PC-9 (cell line): ENCODE measurements at regions not wholly inside any gene's neighbourhood (a gene's known extent, or its start where the extent isn't known, plus 50 kb on each side); places are given as distances from the start of the nearest gene placed in this dataset.

Experiments
- BruUV-seq: library from RNA; stranded (reverse); fragments of 400-500 nt; replicated peaks from 2 replicates; lab custom pipeline; 2021; lab: Mats Ljungman, UMichigan
- CTCF ChIA-PET: fragments of 300-600 bp; sonication (Branson Sonifier 250); formaldehyde crosslinking; loops from one replicate; lab custom pipeline; 2022; ENCODE audit warnings: antibody characterized with exemption; lab: Charles Lee
- POLR2A ChIA-PET: fragments of 300-600 bp; sonication (Branson Sonifier 250); formaldehyde crosslinking; loops from one replicate; lab custom pipeline; 2022; ENCODE audit warnings: antibody characterized with exemption; ENCODE audit not compliant: unreplicated experiment; lab: Charles Lee
- DNase-seq, 2 experiments: peaks; one replicate each; pipeline versions ENCODE4 v3.0.0 to v3.0.0-alpha.2; 2015 to 2022; ENCODE audit warnings: mixed read lengths in 1 of 2
- H2AFZ ChIP-seq: fragments of 200-600 bp; sonication (generic); 2 replicates; pipeline ENCODE4 v1.8.1; 2017; ENCODE audit warnings: antibody characterized with exemption
- H3F3A ChIP-seq: fragments of 200-600 bp; sonication (generic); 2 replicates; pipeline ENCODE4 v1.8.1; 2017; ENCODE audit warnings: antibody characterized with exemption, mild to moderate bottlenecking, low read depth; ENCODE audit not compliant: insufficient read depth
- H3K27ac ChIP-seq: fragments of 200-600 bp; sonication (generic); 2 replicates; pipeline ENCODE4 v1.6.1; 2016; ENCODE audit warnings: mixed run types
- H3K27me3 ChIP-seq: fragments of 200-600 bp; sonication (generic); 2 replicates; pipeline ENCODE4 v1.6.1; 2016; ENCODE audit warnings: low read depth, mixed run types; ENCODE audit not compliant: insufficient read depth
- H3K36me3 ChIP-seq: fragments of 200-600 bp; sonication (generic); 2 replicates; pipeline ENCODE4 v1.6.1; 2016; ENCODE audit warnings: low read depth, mixed run types
- H3K4me1 ChIP-seq: fragments of 200-600 bp; sonication (generic); replicated peaks from 2 replicates; pipeline ENCODE4 v1.6.1; 2016; ENCODE audit warnings: mixed run types; ENCODE audit not compliant: insufficient read depth
- H3K4me2 ChIP-seq: fragments of 200-600 bp; sonication (generic); 2 replicates; pipeline ENCODE4 v1.6.1; 2017; ENCODE audit warnings: mixed run types
- H3K4me3 ChIP-seq: fragments of 200-600 bp; sonication (generic); 2 replicates; pipeline ENCODE4 v1.6.1; 2016; ENCODE audit warnings: mixed run types
- H3K79me2 ChIP-seq: fragments of 200-600 bp; sonication (generic); 2 replicates; pipeline ENCODE4 v1.6.1; 2017; ENCODE audit warnings: low read depth, mixed run types
- H3K9me2 ChIP-seq: fragments of 200-600 bp; sonication (generic); 2 replicates; pipeline ENCODE4 v1.8.1; 2017; ENCODE audit warnings: mild to moderate bottlenecking; ENCODE audit not compliant: insufficient read depth
- H3K9me3 ChIP-seq: fragments of 200-600 bp; sonication (generic); 2 replicates; pipeline ENCODE4 v1.8.1; 2016; ENCODE audit warnings: low read depth; ENCODE audit not compliant: insufficient read depth
- H4K20me1 ChIP-seq: fragments of 200-600 bp; sonication (generic); 2 replicates; pipeline ENCODE4 v1.8.1; 2017; ENCODE audit not compliant: insufficient read depth
- EZH2 ChIP-seq: fragments of 200-600 bp; sonication (generic); IDR thresholded peaks from 2 replicates; pipeline ENCODE4 v1.8.0; 2017; ENCODE audit warnings: antibody characterized with exemption, low read depth
- intact Hi-C: fragments of 100-400 bp; cut with micrococcal nuclease; formaldehyde crosslinking; loops from one replicate; pipeline ENCODE4 v1.10.0; 2022; ENCODE audit not compliant: unreplicated experiment
- TF ChIP-seq, protein P1 (sequence below): fragments of 200-600 bp; sonication (generic); conservative IDR thresholded peaks from 2 replicates; pipeline ENCODE4 v1.6.1; 2017; ENCODE audit warnings: mixed run types, antibody characterized with exemption, mild to moderate bottlenecking, moderate library complexity

DNA sequence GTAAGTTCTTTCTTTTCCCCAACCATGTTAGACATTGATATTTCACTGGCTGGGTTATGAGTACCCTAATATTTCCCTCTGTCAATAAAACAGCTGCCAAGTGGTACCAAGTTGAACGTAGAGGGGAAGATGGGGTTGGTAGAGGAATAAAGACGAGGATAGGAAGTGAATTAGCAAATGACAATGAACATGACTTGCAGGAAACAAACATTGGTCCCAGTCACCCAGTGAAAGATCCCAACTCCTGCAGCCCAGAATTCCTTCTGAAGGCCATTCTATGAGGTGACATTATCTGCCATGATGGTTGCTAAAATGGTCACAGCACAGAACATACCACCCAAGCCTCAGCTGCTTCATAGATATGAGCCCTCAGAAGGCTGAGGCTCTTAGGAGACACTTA is 159.0 kb upstream of the CTNNB1 start:
- Histone ChIP-seq H3K9me3 (no peaks in the 10 kb centered on the region), H3K4me1 (no peaks in the 10 kb centered on the region), H3K4me3 (no peak overlapping the region), H3K4me2 (no peak overlapping the region), H3K27me3 (no peaks in the 10 kb centered on the region), H3K79me2 (no peaks in the 10 kb centered on the region), H3K27ac (no peak overlapping the region), H2AFZ (no peak overlapping the region), H3F3A (no peaks in the 10 kb centered on the region), H3K36me3 (no peaks in the 10 kb centered on the region), H4K20me1 (no peaks in the 10 kb centered on the region), H3K9me2 (no peaks in the 10 kb centered on the region)
- TF ChIP-seq, protein P1, sequence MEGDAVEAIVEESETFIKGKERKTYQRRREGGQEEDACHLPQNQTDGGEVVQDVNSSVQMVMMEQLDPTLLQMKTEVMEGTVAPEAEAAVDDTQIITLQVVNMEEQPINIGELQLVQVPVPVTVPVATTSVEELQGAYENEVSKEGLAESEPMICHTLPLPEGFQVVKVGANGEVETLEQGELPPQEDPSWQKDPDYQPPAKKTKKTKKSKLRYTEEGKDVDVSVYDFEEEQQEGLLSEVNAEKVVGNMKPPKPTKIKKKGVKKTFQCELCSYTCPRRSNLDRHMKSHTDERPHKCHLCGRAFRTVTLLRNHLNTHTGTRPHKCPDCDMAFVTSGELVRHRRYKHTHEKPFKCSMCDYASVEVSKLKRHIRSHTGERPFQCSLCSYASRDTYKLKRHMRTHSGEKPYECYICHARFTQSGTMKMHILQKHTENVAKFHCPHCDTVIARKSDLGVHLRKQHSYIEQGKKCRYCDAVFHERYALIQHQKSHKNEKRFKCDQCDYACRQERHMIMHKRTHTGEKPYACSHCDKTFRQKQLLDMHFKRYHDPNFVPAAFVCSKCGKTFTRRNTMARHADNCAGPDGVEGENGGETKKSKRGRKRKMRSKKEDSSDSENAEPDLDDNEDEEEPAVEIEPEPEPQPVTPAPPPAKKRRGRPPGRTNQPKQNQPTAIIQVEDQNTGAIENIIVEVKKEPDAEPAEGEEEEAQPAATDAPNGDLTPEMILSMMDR, result no peak
- no peak for TF ChIP-seq EZH2
- ChIA-PET CTCF (no interaction called here), POLR2A (no interaction called here)
- DNase-seq, result no peak
- intact Hi-C loops, result no loop called here
- BruUV-seq, result no TSS peak

DNA sequence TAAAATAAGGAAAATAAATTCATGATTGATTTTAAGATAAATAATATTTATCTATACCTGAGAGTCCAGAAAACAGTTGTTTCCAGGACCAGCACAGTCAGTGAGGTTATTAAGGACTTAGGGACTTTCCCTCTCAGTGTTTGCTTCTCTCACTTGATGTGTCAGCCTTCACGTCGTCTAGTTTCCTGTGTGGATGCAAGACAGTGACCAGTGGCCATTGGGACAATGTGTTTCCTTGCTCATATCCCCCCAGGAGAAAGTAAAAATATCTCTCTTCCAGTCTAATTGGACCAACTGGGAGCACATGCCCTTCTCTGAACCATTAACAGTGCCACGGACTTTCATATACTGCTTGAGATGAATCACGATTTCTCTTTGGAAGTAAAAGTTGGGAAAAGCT is 157.8 kb upstream of the CTNNB1 start:
- no TSS peak for BruUV-seq

DNA sequence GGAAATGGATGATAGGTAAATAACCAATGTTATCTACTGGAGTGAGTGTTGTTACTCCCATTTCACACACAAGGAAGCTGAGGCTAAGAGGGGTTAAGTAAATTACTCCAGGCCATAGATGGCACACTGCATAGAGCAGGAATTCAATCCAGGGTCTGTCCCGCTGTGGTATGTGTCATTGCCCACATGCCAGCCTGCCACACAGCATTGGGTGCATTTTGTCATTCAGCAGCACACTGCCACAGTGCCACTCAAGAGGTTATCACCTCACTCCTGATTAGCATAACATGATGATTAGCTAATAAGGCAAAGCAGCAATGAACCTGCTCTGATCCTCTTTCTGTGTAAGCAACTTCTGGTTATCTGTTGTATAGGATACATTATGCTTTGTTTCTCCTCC is 157.4 kb upstream of the CTNNB1 start:
- no peaks in the 10 kb centered on the region for H3F3A ChIP-seq
- H3K27me3 ChIP-seq, result no peaks in the 10 kb centered on the region
- no peak for DNase-seq
- no peaks in the 10 kb centered on the region for H3K9me3 ChIP-seq
- no peak overlapping the region for H3K4me2 ChIP-seq
- no peaks in the 10 kb centered on the region for H3K4me1 ChIP-seq
- POLR2A ChIA-PET, result no interaction called here
- BruUV-seq, result no TSS peak
- H3K4me3 ChIP-seq, result no peak overlapping the region
- CTCF ChIA-PET, result no interaction called here
- TF ChIP-seq EZH2, result no peak
- TF ChIP-seq, protein P1, result no peak
- no peaks in the 10 kb centered on the region for H3K36me3 ChIP-seq
- no peak overlapping the region for H3K27ac ChIP-seq
- no peak overlapping the region for H2AFZ ChIP-seq
- no peaks in the 10 kb centered on the region for H3K9me2 ChIP-seq
- H4K20me1 ChIP-seq, result no peaks in the 10 kb centered on the region
- intact Hi-C loops, result no loop called here
- H3K79me2 ChIP-seq, result no peaks in the 10 kb centered on the region

More for the DNA sequence above, 157.8 kb upstream of the CTNNB1 start:
- ChIA-PET CTCF (no interaction called here), POLR2A (no interaction called here)
- Histone ChIP-seq H2AFZ (no peak overlapping the region), H3K27ac (no peak overlapping the region), H3K79me2 (no peaks in the 10 kb centered on the region), H3K36me3 (no peaks in the 10 kb centered on the region), H4K20me1 (no peaks in the 10 kb centered on the region), H3F3A (no peaks in the 10 kb centered on the region), H3K27me3 (no peaks in the 10 kb centered on the region), H3K9me2 (no peaks in the 10 kb centered on the region), H3K4me3 (no peak overlapping the region), H3K4me1 (no peaks in the 10 kb centered on the region), H3K4me2 (no peak overlapping the region), H3K9me3 (no peaks in the 10 kb centered on the region)
- intact Hi-C loops, result no loop called here
- no peak for DNase-seq
- TF ChIP-seq EZH2, result no peak
- TF ChIP-seq, protein P1, result no peak
